ENCODE measurements at regions not wholly inside any gene's neighbourhood (a gene's known extent, or its start where the extent isn't known, plus 50 kb on each side); places are given as distances from the start of the nearest gene placed in this dataset.

DNA sequence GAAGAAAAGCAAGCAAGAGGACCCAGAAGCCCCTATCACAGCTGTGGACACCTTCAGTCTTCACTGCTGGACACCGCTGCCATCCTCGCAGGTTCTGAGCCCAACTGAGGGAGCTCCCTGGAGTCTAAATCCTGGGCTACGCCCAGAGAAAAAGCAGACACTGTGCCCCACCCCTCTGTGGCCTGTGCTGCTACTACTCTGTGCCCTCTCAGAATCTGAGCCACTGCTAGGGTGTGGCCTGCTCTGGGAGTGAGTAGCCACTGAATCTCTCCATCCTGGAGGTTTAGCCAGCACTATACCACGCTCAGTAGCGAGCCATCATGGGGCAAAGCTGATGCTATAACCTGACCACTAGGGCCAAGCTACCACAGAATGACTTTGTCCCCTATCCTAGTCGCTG, 338.2 kb downstream of the NPR3 start:
- ATAC-seq: peak; percentile 57

More for the DNA sequence above, 338.2 kb downstream of the NPR3 start:
- in situ Hi-C loops (cut with HindIII; ENCODE audit: extremely low pct_ligation_motif_present, low pct_unique_long_range_greater_than_20kb) (no loop called here), intact Hi-C loops (cut with micrococcal nuclease; ENCODE audit: unreplicated experiment) (no loop called here)
- DNase-seq (ENCODE audit: low spot score) (no peak), FAIRE-seq (no peak)
- Histone ChIP-seq H3K4me1 (ENCODE audit: insufficient read depth, low read length) (no peaks in the 10 kb centered on the region), H3K4me3 (replicated peaks in 1 of 3; ENCODE audit: insufficient read depth in 1 of 3, low read depth in 2 of 3, low read length in 3 of 3) (no peak overlapping the region), H3K27ac (ENCODE audit: extremely low read length, insufficient read depth, low read length) (no peak overlapping the region), H3K36me3 (replicated peaks in 1 of 2; ENCODE audit: control insufficient read depth in 1 of 2, insufficient read depth in 2 of 2, low read length in 2 of 2) (no peaks in the 10 kb centered on the region), H3K4me2 (ENCODE audit: low read depth, low read length) (no peak overlapping the region), H2AFZ (ENCODE audit: low read length) (no peak overlapping the region), H4K20me1 (ENCODE audit: insufficient read depth, low read length) (no peaks in the 10 kb centered on the region), H3K27me3 (ENCODE audit: control insufficient read depth in 1 of 2, insufficient read depth in 2 of 2, low read length in 2 of 2) (no peaks in the 10 kb centered on the region), H3K79me2 (ENCODE audit: insufficient read depth, low read length) (no peaks in the 10 kb centered on the region), H3K9me3 (ENCODE audit: low read length) (no peaks in the 10 kb centered on the region; the same call in 1 of the 2 replicates), H3K9ac (ENCODE audit: insufficient read depth, low read depth, low read length) (no peak overlapping the region)
- WGBS (ENCODE audit: low lambda C conversion rate): 60% methylated on average over 1 of the region's 6 CpGs
- POLR2A ChIA-PET: no interaction called here
- BruUV-seq (replicated peaks): no TSS peak
- no peak for TF ChIP-seq SMC3 (IDR thresholded peaks at IDR 0.05; ENCODE audit: low read length)
- no peak for TF ChIP-seq PAWR (CRISPR knock-in tag; IDR thresholded peaks at IDR 0.05; ENCODE audit: borderline replicate concordance)
- TF ChIP-seq, protein P1, sequence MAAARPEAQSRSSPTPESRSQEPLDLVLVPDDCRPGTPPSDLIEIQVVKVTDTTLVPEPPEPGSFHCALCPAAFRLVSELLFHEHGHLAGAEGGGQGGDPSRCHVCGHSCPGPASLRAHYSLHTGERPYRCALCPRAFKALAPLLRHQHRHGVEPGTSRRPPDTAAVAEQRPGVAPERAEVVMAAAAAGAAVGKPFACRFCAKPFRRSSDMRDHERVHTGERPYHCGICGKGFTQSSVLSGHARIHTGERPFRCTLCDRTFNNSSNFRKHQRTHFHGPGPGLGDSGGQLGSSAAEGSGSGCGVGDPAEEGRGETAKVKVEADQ (CRISPR knock-in tag; IDR thresholded peaks at IDR 0.05; ENCODE audit: borderline replicate concordance): no peak
- TF ChIP-seq, protein P2, sequence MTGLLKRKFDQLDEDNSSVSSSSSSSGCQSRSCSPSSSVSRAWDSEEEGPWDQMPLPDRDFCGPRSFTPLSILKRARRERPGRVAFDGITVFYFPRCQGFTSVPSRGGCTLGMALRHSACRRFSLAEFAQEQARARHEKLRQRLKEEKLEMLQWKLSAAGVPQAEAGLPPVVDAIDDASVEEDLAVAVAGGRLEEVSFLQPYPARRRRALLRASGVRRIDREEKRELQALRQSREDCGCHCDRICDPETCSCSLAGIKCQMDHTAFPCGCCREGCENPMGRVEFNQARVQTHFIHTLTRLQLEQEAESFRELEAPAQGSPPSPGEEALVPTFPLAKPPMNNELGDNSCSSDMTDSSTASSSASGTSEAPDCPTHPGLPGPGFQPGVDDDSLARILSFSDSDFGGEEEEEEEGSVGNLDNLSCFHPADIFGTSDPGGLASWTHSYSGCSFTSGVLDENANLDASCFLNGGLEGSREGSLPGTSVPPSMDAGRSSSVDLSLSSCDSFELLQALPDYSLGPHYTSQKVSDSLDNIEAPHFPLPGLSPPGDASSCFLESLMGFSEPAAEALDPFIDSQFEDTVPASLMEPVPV (CRISPR knock-in tag; IDR thresholded peaks at IDR 0.05): no peak
- TF ChIP-seq ZNF547 (CRISPR knock-in tag; IDR thresholded peaks at IDR 0.05): no peak
- no peak for TF ChIP-seq GLMP (CRISPR knock-in tag; IDR thresholded peaks at IDR 0.05; ENCODE audit: borderline replicate concordance)
- no peak for TF ChIP-seq HES4 (CRISPR knock-in tag; IDR thresholded peaks at IDR 0.05; ENCODE audit: borderline replicate concordance)
- TF ChIP-seq, protein P3, sequence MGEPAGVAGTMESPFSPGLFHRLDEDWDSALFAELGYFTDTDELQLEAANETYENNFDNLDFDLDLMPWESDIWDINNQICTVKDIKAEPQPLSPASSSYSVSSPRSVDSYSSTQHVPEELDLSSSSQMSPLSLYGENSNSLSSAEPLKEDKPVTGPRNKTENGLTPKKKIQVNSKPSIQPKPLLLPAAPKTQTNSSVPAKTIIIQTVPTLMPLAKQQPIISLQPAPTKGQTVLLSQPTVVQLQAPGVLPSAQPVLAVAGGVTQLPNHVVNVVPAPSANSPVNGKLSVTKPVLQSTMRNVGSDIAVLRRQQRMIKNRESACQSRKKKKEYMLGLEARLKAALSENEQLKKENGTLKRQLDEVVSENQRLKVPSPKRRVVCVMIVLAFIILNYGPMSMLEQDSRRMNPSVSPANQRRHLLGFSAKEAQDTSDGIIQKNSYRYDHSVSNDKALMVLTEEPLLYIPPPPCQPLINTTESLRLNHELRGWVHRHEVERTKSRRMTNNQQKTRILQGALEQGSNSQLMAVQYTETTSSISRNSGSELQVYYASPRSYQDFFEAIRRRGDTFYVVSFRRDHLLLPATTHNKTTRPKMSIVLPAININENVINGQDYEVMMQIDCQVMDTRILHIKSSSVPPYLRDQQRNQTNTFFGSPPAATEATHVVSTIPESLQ (CRISPR knock-in tag; conservative IDR thresholded peaks at IDR 0.05): no peak
- CTCF ChIA-PET (ENCODE audit: low intra/inter-chr PET ratio, low total read pairs): no interaction called here
